Stimulated activated CD8-positive, alpha-beta memory T cell treated with anti-CD3 and anti-CD28 coated beads, Interleukin-4, amount 100 ng/mL, for 4 hours (primary cell): ENCODE measurements at regions not wholly inside any gene's neighbourhood (a gene's known extent, or its start where the extent isn't known, plus 50 kb on each side); places are given as distances from the start of the nearest gene placed in this dataset.

Experiments
- DNase-seq, 2 donors: peaks; one replicate each; pipeline ENCODE4 v3.0.0-alpha.2; 2020; ENCODE audit warnings: low read depth in 2 of 2, low spot score in 1 of 2

DNA sequence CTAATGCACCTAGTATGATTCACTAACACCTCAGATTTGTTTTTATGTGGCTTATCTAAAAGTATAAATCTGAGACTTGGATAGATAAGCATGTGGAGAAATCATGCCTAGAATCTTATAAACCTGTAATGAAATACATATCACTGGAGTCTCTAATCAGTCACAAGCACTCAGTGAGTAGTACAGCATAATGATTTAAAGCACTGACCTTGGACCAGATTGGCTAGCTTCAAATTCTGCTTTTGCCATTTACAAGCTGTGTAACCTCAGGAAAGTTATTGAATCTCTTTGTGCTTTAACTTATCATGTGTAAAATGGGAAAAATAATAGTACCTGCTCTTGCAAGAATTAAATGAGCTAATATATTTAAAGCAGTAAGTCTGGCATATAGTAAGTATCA lies 61.2 kb upstream of the ALDH1A1 start:
- no peak for DNase-seq

DNA sequence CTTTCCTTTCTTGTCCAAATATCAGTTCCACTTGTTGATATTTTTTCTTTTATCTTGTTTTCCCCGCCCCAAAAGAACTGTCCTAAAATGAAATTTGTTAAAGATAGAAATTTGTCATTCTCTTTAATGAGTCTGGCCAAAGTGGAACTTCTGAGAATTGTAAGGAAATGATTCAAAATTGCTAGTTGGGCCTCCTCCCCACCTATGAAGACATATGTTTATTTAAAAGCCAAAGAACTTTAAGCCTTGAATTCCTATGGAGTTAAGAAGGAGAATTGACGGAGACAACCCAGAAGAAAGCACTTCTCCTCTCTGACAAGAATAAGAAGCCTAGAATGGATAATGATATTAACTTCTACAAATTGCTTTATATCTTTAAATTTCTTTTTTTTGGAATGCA lies 59.1 kb upstream of the ALDH1A1 start:
- DNase-seq, result no peak

DNA sequence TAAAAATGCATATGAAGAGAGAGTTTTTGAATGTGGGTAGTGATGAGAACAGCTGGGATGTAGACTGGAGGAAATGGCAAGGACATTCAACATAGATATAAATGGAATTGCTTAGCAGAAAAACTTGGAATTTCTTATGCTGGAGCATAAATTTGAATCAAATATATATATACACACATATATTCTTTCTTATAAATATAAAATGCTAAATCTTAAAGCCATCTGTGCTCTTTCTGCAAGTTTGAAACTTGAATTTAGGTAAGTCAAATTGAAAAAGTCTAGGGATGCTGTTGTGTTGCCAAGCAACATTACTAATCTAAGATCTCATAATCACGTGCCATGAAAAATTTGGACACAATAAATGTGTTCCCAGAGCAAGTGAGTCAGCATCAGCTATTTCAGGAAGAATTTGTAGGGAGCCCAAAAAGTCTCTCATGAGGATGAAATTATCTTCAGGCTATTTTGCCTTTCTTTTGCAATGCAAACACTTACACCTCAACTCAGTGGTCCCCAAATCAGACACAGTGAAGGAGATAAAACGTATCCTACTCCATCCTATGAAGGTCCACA lies 58.4 kb upstream of the ALDH1A1 start:
- DNase-seq, result no peak

DNA sequence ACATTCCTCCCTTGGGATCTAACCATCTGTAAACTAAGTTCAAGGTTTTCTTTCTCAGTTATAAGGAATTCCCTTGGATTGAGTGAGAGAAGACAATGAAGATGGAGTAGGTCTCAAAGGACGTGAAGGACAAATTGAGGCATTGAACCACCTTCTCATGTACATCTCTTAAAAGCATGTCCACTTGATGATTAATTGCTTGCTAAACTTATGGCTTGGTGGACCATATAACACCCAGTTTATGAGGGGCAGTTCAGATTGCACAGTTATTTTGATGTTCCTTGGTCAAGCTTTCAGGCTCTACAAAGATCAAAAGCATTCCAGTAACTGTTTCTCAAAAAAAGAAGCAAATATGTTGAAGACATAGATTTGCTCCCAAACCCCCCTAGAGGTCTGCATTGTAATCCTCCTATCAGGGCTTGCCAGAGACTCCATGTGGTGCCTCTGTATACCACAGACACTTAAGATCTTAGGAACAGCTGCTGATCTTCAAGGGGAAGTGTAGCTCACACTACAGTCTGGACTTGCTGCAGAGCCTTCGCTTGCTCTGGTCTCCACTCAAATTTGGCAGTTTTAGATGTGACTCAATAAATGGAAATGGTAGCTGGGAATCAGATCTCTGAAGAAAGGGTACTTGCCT lies 56.9 kb upstream of the ALDH1A1 start:
- DNase-seq, result no peak

DNA sequence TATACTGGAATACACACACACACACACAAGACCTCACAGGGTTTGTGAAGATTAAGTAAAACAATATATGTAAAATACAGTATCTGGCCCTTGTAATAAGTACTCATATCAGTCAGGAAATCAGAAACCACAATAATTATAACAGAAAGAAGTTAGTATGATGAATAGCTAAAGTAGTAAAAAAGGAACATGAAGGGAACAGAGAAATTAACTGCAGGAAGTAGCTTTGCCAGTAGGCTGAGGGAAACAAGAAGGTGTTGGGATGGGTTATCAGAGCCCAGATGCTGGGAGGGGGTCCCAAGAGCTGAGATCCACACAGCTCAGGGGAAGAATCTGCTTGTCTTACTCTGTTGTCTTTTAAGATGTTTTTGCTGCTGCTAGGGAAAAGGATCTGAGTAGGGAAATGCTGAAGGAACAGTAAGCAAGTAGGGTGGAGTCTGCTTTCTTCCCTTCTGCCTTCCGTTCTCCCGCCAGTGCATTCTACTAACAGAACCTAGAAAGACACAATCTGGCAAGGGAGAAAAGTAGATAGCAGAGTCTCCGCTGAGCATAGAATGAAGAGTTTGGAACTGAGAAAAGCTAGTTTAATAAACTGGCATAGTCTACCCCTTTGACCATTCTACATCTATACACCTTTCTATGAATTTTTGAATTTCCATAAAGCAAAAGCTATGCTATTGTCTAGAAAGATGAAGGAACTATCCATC lies 55.3 kb upstream of the ALDH1A1 start:
- DNase-seq, result no peak

DNA sequence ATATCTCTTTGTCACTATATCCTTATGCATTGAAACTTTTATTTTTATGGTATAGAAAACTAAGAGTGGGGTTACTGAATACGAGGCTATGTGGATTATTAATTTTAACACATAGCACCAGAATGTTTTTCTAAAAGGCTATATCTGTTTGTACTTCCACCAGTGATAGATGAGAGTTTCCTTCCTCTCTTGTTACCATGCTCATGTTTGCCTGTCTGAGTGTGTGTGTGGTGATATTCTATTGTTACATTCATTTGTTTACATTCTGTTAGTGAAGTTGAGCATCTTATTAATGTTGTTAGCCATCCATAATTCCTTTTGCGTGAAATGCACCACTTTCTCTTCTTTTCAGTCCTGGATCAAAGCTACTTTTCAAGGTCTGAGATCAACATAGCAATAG lies 54.1 kb upstream of the ALDH1A1 start:
- no peak for DNase-seq
